Breast epithelium (tissue), 4 donors: ENCODE measurements at regions not wholly inside any gene's neighbourhood (a gene's known extent, or its start where the extent isn't known, plus 50 kb on each side); places are given as distances from the start of the nearest gene placed in this dataset.

Experiments used
- DNase-seq, 2 donors: peaks; one replicate each; pipeline ENCODE4 v3.0.0-alpha.2; 2019; ENCODE audit warnings: low spot score in 2 of 2
- H3K27ac ChIP-seq, 2 donors: fragments of 200-600 bp; sonication (generic) in 1 of 2; one replicate each; pipeline ENCODE4 v1.5.1; 2016 to 2019; ENCODE audit warnings: mild to moderate bottlenecking in 1 of 2
- H3K27me3 ChIP-seq, 2 donors: fragments of 200-600 bp; sonication (generic) in 1 of 2; one replicate each; pipeline versions ENCODE4 v1.5.1 to v1.6.0; 2017 to 2019; ENCODE audit warnings: control low read depth in 1 of 2, mild to moderate bottlenecking in 1 of 2
- H3K36me3 ChIP-seq: fragments of 200-600 bp; one replicate; pipeline ENCODE4 v1.5.1; 2019
- H3K4me1 ChIP-seq, 2 donors: fragments of 200-600 bp; sonication (generic); one replicate each; pipeline ENCODE4 v1.5.1; 2016 to 2019; ENCODE audit warnings: control low read depth in 1 of 2
- H3K4me3 ChIP-seq, 3 donors: fragments of 200-600 bp; sonication (generic); 1 replicate in 2 of 3; 2 replicates in 1 of 3; pipeline ENCODE4 v1.5.1; 2016 to 2019; ENCODE audit warnings: mild to moderate bottlenecking in 3 of 3, moderate library complexity in 2 of 3
- H3K9me3 ChIP-seq, 2 donors: fragments of 200-600 bp; sonication (generic) in 1 of 2; one replicate each; pipeline ENCODE4 v1.5.1; 2016 to 2019; ENCODE audit warnings: control low read depth in 1 of 2
- POLR2A ChIP-seq: fragments of 450-650 bp; IDR thresholded peaks from one replicate; pipeline ENCODE4 v1.6.1; 2016; ENCODE audit warnings: antibody characterized with exemption, mild to moderate bottlenecking, moderate library complexity
- POLR2AphosphoS5 ChIP-seq, 3 donors: sonication (generic); formaldehyde crosslinking; IDR thresholded peaks; one replicate each; pipeline ENCODE4 v1.6.1; 2017; ENCODE audit warnings: antibody characterized with exemption in 3 of 3
- intact Hi-C: fragments of 100-400 bp; cut with DNase I; formaldehyde crosslinking; loops from one replicate; pipeline ENCODE4 v1.15.1; 2023; ENCODE audit warnings: low total_unique reads
- TF ChIP-seq, protein P1 (sequence below), 3 donors: fragments of 450-650 bp; IDR thresholded peaks; one replicate each; pipeline ENCODE4 v1.5.1; 2016 to 2017; ENCODE audit warnings: antibody characterized with exemption in 3 of 3, mild to moderate bottlenecking in 3 of 3, moderate library complexity in 3 of 3

DNA sequence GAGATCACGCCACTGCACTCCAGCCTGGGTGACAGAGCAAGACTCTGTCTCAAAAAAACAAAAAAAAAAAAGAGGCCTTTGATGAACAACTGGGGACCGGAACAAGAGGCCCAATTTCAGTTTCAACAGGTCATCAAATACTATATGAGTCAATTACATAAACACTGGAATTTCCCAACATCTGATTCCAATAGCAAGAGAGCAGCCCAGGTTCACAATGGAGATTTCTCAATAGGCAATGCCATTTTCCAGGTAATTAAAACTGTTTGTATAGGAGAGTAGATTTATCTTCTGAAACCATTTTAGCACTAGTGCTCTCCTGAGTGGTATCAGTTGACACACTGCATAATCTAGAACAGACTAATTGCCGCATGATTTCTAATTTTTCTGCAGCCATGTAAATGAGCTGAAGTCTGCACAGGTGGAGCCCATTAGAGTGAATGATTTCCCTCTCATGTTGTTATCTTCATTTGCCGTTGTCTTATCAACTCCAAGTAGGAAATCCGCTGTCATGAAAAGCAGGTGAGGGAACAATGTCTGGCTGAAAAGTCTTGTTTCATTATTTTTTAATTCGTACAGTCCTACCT lies 264.1 kb upstream of the MEIS1 start:
- no peaks in the 10 kb centered on the region for H3K4me1 ChIP-seq

DNA sequence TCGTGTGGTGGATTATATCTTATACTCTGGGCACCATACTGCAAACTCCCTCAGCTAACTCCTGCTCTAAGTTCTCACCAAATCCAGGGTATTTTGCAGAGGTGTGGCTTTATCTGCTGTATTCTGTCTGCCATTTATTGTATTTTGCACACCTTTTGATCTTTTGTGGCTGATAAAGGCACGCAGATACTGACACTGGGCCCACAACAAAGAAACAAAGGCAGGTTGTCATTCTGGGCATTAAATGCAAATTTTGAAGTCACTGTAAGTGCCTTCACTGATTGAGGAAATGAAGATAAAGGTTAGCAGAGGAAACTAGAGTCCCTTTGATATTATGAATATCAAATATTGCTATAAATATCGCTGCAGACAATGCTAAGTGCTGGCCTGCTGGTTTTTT lies 265.8 kb upstream of the MEIS1 start:
- no peaks in the 10 kb centered on the region for H3K36me3 ChIP-seq
- intact Hi-C loops = no loop called here
- DNase-seq = no peak
- H3K4me1 ChIP-seq = no peaks in the 10 kb centered on the region
- no peaks in the 10 kb centered on the region for H3K9me3 ChIP-seq
- H3K27me3 ChIP-seq = no peaks in the 10 kb centered on the region
- H3K4me3 ChIP-seq = no peak overlapping the region
- TF ChIP-seq POLR2AphosphoS5 (IDR thresholded peaks at IDR 0.05) (no peak), POLR2A (no peak)
- TF ChIP-seq, protein P1, sequence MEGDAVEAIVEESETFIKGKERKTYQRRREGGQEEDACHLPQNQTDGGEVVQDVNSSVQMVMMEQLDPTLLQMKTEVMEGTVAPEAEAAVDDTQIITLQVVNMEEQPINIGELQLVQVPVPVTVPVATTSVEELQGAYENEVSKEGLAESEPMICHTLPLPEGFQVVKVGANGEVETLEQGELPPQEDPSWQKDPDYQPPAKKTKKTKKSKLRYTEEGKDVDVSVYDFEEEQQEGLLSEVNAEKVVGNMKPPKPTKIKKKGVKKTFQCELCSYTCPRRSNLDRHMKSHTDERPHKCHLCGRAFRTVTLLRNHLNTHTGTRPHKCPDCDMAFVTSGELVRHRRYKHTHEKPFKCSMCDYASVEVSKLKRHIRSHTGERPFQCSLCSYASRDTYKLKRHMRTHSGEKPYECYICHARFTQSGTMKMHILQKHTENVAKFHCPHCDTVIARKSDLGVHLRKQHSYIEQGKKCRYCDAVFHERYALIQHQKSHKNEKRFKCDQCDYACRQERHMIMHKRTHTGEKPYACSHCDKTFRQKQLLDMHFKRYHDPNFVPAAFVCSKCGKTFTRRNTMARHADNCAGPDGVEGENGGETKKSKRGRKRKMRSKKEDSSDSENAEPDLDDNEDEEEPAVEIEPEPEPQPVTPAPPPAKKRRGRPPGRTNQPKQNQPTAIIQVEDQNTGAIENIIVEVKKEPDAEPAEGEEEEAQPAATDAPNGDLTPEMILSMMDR (IDR thresholded peaks at IDR 0.05) = no peak
- no peak overlapping the region for H3K27ac ChIP-seq

More for the DNA sequence above, 264.1 kb upstream of the MEIS1 start:
- intact Hi-C loops = no loop called here
- no peak overlapping the region for H3K4me3 ChIP-seq
- H3K27me3 ChIP-seq = no peaks in the 10 kb centered on the region
- no peaks in the 10 kb centered on the region for H3K36me3 ChIP-seq
- H3K9me3 ChIP-seq = no peaks in the 10 kb centered on the region
- TF ChIP-seq POLR2AphosphoS5 (IDR thresholded peaks at IDR 0.05) (no peak), POLR2A (no peak)
- TF ChIP-seq, protein P1 (IDR thresholded peaks at IDR 0.05) = no peak
- H3K27ac ChIP-seq = no peak overlapping the region
- DNase-seq = no peak

DNA sequence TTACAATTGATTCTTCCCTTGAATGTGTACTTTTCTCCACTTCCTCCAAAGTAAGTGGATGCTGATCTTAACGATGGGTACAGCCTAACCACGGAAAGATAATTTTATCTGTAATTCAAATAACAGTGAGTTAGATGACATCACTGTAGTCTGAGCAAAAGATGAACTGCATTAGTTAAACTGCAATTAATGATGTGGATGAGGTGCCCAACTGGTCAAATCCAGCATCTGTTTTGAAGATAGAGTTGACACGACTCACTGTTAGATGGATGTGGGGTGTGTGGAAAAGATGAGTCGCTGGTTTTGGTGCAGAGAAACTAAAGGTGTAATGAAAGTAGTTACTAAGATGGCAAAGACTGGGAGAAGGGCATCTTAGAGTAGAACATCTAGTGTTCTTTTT lies 270.5 kb upstream of the MEIS1 start:
- Histone ChIP-seq H3K36me3 (no peaks in the 10 kb centered on the region), H3K4me3 (no peak overlapping the region), H3K9me3 (no peaks in the 10 kb centered on the region), H3K27ac (no peak overlapping the region), H3K27me3 (no peaks in the 10 kb centered on the region), H3K4me1 (no peaks in the 10 kb centered on the region)
- no peak for DNase-seq
- intact Hi-C loops = no loop called here
- TF ChIP-seq POLR2A (no peak), POLR2AphosphoS5 (IDR thresholded peaks at IDR 0.05) (no peak)
- TF ChIP-seq, protein P1 (IDR thresholded peaks at IDR 0.05) = no peak

DNA sequence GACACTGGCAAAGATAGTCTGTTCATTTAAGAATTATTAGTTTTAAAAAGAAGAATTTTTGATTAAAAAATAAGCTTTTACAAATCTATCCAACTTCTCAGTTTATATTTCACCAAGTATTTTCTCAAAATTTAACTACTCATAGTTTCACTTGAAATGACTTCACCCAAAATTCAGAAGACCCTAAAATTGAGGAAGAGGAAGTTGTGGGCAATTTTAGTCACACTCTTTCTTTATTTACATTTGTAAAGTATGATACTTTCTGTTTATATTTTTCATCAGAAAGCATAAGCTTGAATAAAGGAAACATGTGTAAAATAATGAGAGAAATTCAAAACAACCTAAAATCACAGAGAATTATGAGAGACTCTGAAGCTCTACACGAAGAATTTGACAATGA lies 278.8 kb upstream of the MEIS1 start:
- TF ChIP-seq POLR2AphosphoS5 (IDR thresholded peaks at IDR 0.05) (no peak), POLR2A (no peak)
- TF ChIP-seq, protein P1 (IDR thresholded peaks at IDR 0.05) = no peak
- intact Hi-C loops = no loop called here
- no peaks in the 10 kb centered on the region for H3K36me3 ChIP-seq
- H3K9me3 ChIP-seq = peaks cover 0 to 11% of the 10 kb centered on the region in 2 donors
- no peak overlapping the region for H3K27ac ChIP-seq
- no peaks in the 10 kb centered on the region for H3K27me3 ChIP-seq
- DNase-seq = no peak
- no peak overlapping the region for H3K4me3 ChIP-seq
- no peaks in the 10 kb centered on the region for H3K4me1 ChIP-seq

DNA sequence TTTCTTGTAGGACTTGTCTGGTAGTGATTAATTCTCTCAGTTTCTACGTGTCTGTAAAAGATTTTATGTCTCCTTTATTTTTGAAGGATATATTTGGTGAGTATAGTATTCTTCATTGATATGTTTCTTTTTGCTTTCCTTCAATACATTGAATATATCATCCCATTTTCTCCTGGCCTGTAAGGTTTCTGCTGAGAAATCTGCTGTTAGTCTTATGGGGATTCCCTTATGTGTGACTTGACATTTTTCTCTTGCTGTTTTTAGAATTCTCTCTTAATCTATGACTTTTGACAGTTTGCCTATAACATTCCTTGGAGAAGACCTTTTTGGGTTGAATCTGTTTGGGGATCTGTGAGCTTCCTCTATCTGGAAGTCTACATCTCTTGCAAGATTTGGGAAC lies 281.0 kb upstream of the MEIS1 start:
- H3K4me1 ChIP-seq = no peaks in the 10 kb centered on the region
- no peak overlapping the region for H3K27ac ChIP-seq
- H3K4me3 ChIP-seq = no peak overlapping the region
- H3K27me3 ChIP-seq = no peaks in the 10 kb centered on the region
- peaks cover 0 to 19% of the 10 kb centered on the region in 2 donors for H3K9me3 ChIP-seq
- H3K36me3 ChIP-seq = no peaks in the 10 kb centered on the region
- DNase-seq = no peak
- TF ChIP-seq, protein P1 (IDR thresholded peaks at IDR 0.05) = no peak
- no peak for TF ChIP-seq POLR2A
- no peak for TF ChIP-seq POLR2AphosphoS5 (IDR thresholded peaks at IDR 0.05)
- intact Hi-C loops = no loop called here
